Activated CD4-positive, alpha-beta T cell treated with anti-CD3 and anti-CD28 coated beads, Interleukin-2, amount 50 U/mL, for 24 hours (primary cell): ENCODE measurements at regions not wholly inside any gene's neighbourhood (a gene's known extent, or its start where the extent isn't known, plus 50 kb on each side); places are given as distances from the start of the nearest gene placed in this dataset.
"Not testable (repeated sequence)": the region's sequence is repeated elsewhere in the genome, so short reads cannot be mapped to it uniquely, and the experiment has no call there.

Source experiments
- DNase-seq, 2 donors: peaks; one replicate each; pipeline ENCODE4 v3.0.0-alpha.2; 2020; ENCODE audit warnings: low read depth in 1 of 2, low spot score in 1 of 2

DNA sequence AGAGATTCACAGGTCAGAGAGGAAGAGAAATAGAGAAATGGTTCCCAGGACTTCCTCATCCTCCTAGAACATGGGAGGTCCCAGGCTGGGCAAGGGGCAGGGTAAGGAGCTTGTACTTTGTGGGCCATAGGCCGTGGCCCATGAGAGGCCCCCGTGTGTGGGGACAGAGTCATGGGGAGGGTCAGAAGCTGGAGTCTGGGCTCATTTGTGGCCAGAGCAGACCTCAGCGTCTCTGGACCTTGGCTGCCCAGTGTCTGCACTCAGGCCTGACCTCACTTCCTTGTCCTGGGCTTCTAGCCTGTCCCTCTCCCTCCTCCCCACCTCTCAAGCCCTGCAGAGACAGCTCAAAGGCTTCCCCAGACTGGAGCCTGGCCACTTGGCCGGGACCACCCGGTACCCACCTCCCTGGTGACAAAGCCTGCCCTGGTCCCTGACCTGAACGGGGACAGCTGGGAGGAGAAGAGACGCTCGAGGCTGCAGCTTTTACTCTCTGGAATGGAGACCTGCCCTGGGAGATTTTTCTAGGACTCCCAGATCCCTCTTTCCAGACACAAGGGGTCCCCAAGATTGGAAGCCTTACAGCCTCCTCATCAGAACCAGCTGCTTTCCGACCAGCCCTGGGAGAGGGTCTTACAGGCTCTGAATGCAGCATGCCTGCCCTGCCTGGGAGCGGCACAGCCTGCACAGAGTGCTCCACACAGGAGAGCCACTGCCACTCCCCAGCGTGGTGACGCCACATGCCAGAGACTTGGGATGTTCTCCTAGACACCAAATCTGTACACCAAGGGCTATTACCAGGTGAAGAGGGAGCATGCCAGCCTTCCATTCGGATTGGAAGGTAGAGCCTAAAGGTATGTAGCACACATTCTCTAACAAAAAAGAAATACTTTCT, 569.0 kb upstream of the B3GAT1 start:
- no peak for DNase-seq

- not testable (repeated sequence) for DNase-seq
Observed at GRCh38 chr11:134979089-134979457, 567.0 kb upstream of the B3GAT1 start.

- no peak for DNase-seq
Observed at GRCh38 chr11:134978388-134979088, 566.5 kb upstream of the B3GAT1 start.

DNA sequence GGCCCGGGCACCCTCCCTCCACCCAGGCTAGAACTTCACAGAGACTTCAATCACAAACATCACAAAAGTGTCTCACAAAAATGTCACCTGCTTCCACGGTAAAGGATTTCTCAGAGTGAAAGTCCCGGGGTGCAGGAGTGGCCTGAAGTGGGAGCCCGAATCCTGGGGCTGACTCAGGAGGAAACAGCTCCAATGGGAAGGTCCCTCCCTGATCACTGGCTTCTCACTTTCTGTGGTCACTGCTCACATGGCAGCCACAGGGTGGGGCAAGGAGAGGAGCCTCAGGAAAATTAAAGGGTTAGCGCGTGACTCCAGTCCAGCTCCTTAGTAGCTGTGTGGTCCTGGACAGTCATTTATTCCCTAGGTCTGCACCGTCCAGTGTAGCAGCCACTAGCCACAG, 564.5 kb upstream of the B3GAT1 start:
- no peak for DNase-seq

DNA sequence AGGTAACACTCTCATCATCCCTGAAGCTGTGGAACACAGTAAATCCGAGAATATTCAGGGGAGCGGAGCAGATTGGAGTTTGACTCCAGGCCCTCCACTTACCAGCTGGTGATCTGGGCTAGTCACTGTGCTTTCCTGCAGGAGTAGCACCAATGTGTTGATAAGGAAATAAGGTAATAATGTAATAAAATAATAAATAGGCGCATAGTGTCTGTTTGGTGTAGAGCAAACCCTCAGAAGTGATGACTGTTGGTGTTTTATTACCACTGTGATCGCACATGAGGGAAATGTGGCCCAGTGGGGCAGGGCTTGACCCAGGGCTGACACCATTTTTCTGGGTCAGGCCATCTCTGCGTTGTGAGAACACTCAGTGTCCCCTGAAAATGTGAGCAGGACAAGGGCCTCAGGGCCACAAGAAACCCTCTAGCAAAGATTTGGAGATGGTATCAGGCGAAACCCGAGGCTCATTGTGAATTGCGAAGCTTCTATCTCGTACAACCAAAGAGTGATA, 563.9 kb upstream of the B3GAT1 start:
- no peak for DNase-seq

DNA sequence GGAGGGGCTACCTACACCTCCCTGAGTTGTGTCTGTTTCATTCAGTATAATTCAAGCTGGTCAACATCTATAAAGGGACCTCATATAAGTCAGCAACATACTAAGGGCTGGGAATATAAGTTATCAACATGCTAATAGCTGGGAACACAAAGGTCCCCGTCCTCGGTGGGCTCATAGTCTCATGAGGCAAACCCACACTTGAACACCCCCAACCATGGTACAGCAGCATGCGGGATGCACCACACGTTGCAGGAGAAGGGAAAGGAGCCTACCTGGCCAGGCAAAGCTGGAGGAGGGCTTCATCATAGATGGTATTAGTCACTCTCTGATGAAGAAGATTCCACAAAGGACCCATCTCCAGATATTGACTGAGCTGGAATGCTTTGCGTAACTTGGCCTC, 561.8 kb upstream of the B3GAT1 start:
- no peak for DNase-seq

- no peak for DNase-seq
Observed at GRCh38 chr11:134971381-134971780, 559.3 kb upstream of the B3GAT1 start.

- DNase-seq: no peak
Observed at GRCh38 chr11:134967746-134968145, 555.7 kb upstream of the B3GAT1 start.

GRCh38 chr11:134961386-134961785, 549.3 kb upstream of the B3GAT1 start:
- DNase-seq: not testable (repeated sequence)

DNA sequence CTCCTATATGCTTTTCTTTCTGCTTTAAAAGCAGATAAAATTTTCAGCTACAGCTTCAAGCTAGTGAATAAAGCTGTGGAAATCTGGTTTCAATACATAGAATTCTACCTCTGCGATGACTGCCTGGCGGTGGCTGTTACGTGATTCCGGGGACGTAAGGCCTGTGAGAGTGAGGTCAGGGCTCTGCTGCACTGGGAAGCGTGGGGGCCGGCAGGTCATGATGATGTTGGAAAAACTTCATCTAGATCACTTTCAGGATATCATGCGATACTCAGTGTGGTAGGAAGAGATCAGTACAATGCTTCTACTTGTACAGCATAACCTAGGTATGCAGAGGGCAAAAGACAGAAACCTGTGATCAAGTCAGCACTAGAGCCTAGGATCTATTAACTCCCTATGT, 546.8 kb upstream of the B3GAT1 start:
- no peak for DNase-seq

DNA sequence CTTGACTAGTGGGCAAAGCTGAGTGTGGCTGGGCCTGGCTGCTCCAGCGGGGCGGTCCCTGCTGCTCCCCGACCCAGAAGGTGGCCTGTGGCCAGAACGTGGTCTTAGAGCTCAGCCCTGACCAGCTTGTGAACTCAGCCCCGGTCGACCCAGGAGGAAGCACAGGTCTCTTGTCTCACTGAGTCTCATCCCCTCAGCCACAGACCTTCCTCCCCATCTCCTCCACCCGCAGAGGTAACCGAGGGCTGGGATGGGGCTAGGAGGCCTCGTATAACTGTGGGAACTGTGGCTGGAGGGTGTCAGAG, 546.2 kb upstream of the B3GAT1 start:
- no peak for DNase-seq

DNA sequence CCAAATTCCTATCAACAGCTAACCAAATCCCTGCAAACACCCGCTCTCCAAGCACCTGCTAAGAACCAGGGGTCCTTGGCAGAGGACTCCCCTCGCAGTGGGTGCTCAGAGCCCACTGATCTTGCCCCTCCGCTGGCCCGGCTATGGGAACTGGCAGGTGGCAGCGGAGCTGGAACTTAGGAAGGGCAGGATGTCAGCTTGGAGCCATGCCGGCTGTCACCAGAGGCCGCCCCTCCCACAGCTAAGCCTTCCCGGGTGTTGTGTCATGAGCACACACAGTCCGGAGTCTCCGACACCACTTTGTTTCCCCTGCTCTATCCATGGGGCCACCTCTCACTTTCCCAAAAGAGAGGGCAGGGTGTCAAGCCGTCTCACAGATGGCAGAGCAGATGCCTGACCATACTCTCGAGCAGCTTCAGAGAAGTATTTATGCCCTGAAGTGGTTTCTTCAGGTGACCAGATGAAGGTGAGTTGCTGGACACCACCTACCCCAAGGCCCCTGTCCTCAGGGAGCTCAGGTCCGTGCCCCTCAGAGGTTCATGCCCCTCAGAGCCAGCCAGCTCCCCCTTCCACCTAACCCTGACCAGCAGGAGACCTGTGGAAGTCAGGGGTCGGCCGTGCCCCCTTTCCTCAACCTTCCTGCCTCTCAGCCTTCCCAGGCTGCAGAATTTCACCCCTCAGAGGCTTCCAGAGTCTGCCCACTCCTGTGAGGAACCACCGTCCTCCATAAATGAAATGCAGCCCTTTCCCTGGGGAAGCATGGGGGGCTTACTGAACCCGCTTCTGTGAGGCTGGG, 545.7 kb upstream of the B3GAT1 start:
- DNase-seq: no peak

- no peak for DNase-seq
Observed at GRCh38 chr11:134956450-134957210, 544.6 kb upstream of the B3GAT1 start.

DNA sequence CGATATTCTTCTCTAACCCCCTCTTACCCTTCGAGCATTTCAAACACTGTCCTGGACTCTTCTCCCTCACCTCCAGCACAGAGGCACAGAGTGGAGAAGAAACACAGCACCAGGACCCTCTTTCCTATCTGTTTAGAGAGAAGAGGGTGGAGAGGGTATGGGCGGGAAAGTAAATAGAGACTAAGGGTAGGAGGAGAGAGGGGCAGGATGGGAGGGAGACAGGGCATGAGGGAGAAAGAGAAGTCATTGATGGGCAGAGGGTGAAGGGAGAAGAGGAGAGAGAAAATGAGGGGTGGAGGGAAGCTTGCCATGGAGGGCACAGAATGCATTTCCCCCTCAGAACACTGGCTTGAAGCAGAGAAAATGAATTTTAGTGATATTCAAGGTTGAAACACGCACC, 543.9 kb upstream of the B3GAT1 start:
- not testable (repeated sequence) for DNase-seq

DNA sequence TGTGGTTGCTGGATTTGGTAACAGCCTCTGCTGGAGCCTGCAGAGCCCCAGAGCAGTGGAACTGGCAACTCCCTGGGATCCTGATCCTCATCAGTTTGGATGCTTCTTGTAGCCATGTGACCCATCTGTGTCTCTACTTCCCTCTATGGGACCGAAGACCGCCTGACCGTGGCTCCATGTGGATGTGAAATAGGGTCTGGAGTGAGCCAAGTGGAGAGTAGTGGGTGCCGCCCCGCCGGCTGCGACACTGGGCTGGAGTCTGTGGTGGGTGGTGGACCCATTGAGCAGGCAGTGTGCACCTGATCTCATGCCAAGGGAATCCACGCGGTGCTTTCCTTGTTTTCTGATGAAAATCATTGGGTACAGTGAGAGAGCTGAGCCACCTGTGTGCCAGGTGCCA, 543.2 kb upstream of the B3GAT1 start:
- DNase-seq: no peak

DNA sequence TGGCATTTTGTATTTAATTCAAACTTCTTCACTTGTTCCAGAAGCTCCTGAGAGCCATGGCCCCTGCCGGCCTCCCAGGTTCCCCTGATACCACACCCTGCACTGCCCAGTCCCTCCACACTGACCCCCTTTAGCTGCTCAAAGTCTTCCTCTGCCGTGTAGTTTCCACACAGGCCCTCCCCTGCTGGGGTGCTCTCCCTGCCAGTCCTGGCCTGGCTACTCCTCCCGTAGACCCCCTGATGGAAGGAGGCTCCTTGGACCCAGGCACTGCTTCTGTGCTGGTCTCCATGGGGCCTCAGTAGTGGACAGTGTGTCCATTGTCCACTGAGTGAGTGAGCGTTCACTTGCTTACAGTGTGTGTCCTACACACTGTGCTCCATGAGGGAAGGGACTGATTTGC, 542.4 kb upstream of the B3GAT1 start:
- not testable (repeated sequence) for DNase-seq

GRCh38 chr11:134953417-134953970, 541.5 kb upstream of the B3GAT1 start:
- DNase-seq: not testable (repeated sequence)

- no peak for DNase-seq
Observed at GRCh38 chr11:134951305-134951700, 539.3 kb upstream of the B3GAT1 start.

- DNase-seq: no peak
Observed at GRCh38 chr11:134950692-134951304, 538.8 kb upstream of the B3GAT1 start.
